Superior temporal gyrus (tissue), 1 donor: ENCODE measurements at regions not wholly inside any gene's neighbourhood (a gene's known extent, or its start where the extent isn't known, plus 50 kb on each side); places are given as distances from the start of the nearest gene placed in this dataset.
"Not testable (repeated sequence)": the region's sequence is repeated elsewhere in the genome, so short reads cannot be mapped to it uniquely, and the experiment has no call there.

ENCODE experiments used
- DNase-seq: peaks from one replicate; pipeline ENCODE4 v3.0.0-alpha.2; 2016; ENCODE audit errors: extremely low spot score

DNA sequence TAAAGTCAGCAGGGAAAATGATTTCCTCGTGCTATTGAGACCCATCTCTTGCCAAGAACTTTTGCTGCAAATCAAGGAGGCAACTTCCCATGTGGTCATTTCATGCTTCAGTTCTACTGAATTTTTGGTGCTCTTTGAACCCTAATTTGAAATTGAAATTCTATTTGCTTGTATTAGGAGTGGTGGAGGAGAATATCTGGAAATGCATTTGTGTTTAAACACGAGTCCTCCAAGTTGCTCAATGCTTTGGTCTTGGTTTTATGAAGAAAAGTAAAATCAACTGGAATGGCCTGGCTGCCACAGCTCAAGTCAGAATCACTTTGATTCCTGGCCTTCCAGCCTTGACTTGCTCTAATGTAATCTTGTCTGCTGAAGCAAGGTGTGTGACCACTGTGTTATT lies 613.2 kb downstream of the TLE1 start:
- no peak for DNase-seq

DNA sequence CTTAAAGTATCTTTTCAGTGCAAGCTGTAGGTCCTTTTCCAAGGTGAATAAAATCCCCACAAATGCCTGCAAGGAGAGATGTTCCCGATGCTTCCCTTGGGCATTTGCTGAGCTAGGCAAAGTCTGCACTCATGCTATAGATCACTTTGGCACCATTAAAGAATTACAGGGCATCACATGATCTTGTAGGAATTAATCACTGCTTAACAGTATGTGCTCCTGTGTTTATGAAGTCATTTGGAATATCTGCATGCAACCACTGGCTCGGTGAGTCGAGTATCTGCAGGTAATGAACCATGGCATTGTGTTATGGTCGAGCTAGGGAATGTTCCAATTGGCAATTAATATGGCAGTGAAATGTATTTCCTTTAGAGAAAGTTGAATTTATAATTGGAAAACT lies 615.1 kb downstream of the TLE1 start:
- no peak for DNase-seq

DNA sequence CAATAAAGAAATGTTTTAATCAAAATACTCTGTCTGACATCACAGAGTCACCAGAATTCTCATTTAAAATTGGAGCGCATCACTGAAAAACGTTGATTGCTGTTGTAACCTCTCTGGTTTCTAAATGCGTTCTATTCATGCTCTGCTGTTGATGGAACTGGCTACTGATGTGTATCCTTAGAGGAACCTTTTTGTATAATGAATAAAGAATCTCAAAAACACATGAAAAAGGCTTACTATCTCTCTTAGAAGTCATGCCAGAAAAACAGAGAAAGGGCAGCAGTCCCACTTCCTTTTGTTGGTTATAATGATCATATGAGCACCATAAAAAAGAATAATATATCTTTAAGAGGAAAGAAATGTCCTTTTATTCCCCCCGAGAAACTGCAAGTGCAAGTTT lies 615.5 kb downstream of the TLE1 start:
- DNase-seq = no peak

DNA sequence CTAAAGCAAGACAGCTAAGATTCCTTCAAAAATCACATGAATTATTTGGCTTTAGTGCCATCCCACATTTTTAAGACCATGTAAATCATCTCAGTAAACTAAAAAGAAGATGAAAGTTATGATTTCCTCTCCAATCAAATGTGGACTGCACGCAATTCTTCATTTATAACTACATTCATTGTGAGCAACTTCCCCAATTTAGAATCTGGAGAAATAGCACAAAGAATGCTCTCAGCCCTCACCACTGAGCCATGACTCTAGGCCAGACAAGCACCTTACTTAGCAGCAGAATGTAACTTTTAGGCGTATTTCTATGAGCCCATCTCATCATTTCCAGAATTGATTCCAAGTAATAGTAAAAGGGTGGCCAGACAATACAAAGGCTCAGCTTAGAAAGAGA lies 616.6 kb downstream of the TLE1 start:
- DNase-seq = no peak

DNA sequence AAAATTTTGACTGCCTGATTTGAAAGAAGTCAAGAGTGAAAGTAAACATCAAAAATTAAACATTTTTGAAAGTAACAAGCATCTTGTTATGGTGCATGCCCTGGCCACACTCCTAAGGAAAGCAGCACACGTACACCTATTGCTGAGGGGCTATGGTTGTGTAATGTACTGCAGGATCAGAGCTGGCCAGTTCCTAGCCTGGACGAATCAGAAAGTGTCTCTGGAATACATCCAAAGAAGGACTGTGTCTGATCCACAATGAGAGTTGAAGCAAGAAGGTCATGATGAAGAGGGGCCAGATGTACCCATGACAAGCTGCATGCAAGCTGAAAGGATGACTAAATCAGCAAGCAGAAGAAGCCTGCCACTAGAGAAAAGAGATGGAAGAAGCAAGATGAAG lies 618.2 kb downstream of the TLE1 start:
- no peak for DNase-seq

GRCh38 chr9:81070689-81071088 lies 618.7 kb downstream of the TLE1 start:
- DNase-seq = no peak

- no peak for DNase-seq
Measured at GRCh38 chr9:81069923-81070322, 619.4 kb downstream of the TLE1 start.

DNA sequence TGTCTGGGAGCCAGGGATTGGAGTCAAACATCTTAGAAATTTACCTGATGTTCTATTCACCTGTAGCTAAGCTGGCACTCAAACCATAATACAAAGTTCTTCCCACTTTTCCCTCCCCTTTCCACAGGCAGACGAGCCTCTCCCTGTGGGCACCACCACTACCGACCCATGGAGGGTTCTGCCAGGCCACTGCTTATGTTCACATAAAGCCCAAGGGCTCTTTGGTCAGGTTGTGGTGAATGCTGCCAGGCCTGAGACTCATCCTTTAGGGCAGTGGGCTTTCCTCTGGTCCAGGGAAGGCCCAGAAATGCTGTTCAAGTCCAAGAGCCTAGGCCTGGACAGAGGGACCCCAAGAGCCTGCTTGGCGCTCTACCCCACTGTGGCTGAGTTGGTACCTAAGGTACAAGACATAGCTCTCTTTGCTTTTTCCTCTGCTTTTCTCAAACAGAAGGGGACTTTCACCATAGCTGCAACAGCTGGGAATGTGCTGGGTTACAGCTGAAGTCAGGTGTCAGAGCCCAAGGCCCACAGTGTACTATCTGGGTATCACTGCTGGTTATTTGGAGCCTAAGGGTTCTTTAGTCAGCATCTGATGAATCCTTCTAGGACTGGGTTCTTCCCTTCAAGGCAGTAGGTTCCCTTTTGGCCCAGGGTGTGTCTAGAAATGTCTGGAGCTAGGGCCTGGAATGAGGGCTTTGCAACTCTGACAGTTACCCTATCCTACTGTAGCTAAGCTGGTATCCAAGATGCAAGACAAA lies 620.1 kb downstream of the TLE1 start:
- DNase-seq = no peak

DNA sequence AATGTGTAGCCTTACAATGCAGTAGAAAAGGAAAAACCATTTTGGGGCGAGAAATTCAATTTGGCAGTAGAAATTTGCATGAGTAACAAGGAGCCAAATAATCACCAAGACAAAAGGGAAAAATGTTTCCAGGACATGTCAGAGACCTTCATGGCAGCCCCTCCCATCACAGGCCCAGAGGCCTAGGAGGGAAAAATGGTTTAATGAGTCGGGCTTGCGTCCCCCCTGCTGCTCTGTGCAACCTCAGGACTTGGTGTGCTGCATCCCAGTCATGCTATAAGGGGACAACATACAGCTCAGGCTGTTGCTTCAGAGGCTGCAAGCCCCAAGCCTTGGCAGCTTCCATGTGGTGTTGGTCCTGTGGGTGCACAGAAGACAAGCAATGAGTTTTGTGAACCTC lies 626.4 kb downstream of the TLE1 start:
- not testable (repeated sequence) for DNase-seq

DNA sequence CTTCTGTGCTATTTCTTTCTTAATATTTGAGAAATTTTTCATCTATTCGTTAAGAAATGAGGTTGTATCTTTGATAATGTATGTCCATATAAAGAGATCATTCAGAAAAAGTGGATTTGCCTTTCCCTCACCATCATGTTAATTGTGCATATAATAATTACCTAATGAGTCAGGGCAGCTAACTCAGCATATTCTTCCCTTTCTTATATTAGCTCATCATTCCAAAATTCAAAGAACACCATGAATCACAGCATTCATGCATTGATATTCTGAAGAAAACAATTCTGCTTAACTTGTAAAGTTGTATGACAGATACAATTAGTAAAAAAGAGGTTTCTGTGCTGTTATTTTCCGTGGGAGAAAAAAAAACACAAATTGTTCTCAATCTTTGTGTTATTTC lies 630.6 kb downstream of the TLE1 start:
- DNase-seq = no peak

DNA sequence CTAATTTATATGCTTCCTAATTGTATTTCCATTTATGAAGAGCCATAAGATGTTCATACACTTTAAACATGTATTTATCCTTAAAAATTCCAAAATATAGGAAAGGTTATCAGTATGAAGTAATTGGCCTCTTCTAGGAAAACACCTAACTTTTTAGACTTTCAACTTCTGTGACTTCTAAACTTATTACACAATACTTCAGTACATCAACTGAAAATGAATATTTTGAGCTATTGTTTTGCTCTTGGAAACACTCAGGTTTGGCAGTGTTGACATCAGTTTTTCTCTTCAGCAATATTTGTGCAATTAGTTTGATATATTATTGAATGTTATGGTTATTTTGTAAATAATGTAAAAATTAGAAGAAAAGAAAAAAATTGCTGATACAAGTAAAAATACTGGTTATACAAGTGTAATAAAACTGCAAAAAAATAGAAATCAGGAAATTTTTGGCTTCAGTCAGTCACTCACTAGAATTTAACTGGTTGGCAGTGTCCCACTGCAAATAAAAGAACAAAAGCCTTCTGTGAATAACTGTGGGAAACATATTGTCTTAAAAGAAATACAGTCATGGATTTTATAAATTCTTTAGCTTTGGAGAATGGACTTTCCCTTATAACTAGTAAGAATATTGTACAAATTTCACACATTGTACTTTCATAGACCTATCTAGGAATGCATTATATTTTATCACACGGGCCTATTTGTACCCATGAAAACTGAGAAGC lies 635.9 kb downstream of the TLE1 start:
- no peak for DNase-seq

DNA sequence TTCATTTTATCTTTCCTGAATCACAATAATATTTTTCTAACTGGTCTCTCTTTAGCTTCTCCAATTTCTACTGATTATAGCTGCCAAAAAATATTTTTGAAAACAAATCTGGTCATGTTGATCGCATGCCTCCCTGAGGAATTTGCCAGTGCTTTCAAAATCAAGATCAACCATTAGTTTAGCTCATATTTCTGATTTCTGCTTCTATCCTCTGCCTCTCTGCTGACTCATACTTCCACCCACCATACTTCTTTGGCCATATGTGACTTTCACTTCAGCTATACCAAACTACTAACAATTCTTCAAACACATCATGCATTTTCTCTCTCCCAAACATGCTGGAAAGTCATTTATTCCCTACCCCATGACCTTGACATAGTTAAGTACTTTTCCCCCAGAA lies 636.5 kb downstream of the TLE1 start:
- peak; percentile 24 for DNase-seq

DNA sequence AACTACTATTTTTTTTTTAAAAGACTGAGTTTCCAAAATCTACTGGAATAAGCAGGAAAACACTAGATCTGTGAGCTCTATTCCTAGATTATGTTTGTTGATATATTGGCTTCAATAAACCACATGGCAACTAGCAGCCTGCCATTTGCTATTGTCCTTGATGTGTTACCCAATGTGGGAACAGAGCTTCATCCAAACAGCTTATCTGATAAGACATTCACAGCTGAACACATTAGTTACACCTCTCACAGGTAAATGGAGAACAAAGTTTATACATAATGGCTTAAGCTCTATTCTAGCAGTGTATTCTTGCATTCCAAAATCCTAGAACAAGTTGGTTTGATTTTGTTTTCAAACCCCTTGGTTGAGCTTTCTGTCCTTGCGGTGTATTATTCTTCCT lies 642.1 kb downstream of the TLE1 start:
- DNase-seq = no peak

DNA sequence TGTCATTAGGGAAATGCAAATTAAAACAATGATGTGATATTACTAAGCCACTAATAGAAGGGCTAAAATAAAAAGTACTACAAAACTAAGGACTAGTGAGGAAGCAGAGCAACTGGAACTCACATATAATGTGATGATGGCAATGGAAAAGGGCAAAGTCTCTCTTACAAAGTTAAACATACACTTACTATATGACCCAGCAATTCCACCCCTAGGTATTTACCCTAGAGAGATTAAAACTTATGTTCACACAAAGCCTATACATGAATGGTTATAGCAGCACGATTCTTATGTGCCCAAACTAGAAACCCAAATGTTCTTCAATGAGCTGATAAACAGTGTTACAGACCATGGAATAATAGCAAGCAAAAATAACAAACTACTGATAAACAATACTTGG lies 643.7 kb downstream of the TLE1 start:
- no peak for DNase-seq

- no peak for DNase-seq
Measured at GRCh38 chr9:81037889-81038288, 651.5 kb downstream of the TLE1 start.

DNA sequence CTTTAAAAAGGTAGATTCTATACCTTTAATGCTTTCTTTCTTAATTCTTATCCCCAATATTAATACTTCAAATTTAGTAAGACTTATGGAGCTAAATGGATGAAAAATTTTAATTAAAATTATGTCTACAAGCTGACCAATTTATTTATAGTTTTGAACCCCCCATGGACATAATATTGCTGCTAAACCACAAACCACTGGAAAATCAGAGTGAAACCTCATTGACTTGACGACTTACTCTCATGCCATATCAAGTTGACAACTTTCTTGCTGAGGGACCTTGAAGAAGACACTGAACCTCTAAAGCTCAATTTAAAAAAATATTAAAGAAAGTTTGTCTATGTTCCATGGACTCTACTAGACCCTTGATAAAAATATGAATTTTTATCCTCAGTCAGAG lies 653.7 kb downstream of the TLE1 start:
- DNase-seq = no peak

DNA sequence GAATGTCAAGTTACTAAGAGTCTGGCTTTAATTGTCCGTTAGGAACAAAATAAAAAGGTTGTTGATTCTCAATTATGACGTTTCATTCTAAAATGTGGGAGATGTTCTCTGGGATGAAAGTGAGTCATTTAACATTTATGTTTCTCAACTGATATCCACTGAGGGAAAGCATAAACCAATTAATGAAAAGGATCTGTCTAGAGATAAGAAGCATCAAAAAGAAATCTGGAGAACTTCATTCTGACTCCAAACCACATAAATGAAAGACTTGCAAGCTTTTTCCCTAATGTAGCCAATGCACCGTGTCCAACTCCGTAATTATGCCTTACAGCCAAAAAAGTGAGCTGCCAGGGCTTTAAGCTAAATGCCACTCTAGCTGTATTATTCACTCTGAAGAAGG lies 654.2 kb downstream of the TLE1 start:
- DNase-seq = no peak

- no peak for DNase-seq
Measured at GRCh38 chr9:81032831-81033230, 656.5 kb downstream of the TLE1 start.

- DNase-seq = peak; percentile 49
Measured at GRCh38 chr9:81032030-81032572, 657.2 kb downstream of the TLE1 start.

DNA sequence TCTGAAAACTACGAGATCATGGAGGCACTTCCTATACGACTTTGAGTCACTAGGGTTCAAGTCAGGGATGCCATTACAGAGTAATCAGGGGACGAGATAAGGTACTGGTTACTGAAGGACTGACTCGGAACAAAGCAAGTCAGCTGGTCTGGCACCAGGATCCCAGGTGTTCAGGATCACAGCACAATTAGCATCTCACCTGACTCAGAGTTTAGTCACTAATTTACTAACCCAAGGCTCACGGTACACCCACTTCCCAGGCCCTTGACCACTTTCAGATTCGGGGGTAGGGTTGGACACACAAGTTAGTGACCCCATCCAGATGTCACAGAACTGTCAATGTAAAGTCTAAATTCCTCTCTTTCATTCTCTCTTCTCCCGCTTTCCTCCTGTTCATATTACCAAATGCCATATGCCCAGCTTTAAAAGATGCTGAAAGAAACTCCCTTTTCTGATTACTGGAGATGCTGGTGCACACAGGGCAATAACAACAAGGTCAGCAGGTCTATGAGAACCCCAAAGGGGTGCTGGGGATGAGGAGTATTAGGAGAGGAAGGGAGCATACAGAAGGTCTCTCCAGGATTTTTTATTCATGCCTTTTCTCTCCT lies 657.8 kb downstream of the TLE1 start:
- DNase-seq = no peak

GRCh38 chr9:81030027-81030426 lies 659.3 kb downstream of the TLE1 start:
- DNase-seq = no peak

- DNase-seq = no peak
Measured at GRCh38 chr9:81028504-81028903, 660.8 kb downstream of the TLE1 start.

DNA sequence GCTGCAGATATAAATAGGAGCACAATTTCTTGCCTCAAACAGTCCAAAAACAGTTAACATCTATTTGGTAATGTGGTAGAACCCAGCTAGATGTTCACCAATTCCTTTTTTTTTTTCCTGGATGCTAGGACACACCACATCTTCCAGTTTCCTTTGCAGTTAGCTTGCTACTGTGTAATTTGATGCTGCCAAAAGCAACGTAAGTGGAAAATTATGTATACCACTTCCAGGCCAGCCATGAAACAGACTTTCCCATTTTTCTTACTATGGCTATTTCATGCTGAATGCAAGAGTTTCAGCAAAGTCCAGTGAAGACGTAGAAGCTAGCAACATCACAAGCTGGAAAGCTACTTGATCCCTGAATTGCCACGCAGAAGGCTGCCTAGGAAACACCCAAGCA lies 667.2 kb downstream of the TLE1 start:
- DNase-seq = no peak
